AG09309 (cell line): ENCODE measurements at regions not wholly inside any gene's neighbourhood (a gene's known extent, or its start where the extent isn't known, plus 50 kb on each side); places are given as distances from the start of the nearest gene placed in this dataset.

ENCODE experiments used
- DNase-seq: peaks from one replicate; pipeline ENCODE4 v3.0.0-alpha.2; 2010; ENCODE audit warnings: low read depth
- H3K4me3 ChIP-seq: 2 replicates; pipeline ENCODE4 v1.5.1; 2011; ENCODE audit warnings: mild to moderate bottlenecking, low read depth, low read length, moderate library complexity; ENCODE audit not compliant: control insufficient read depth
- TF ChIP-seq, protein P1 (sequence below): IDR thresholded peaks from 2 replicates; pipeline ENCODE4 v1.5.1; 2011; ENCODE audit warnings: mild to moderate bottlenecking, low read depth, low read length, inconsistent platforms; ENCODE audit not compliant: insufficient read depth, control insufficient read depth; ENCODE audit errors: missing control alignments

DNA sequence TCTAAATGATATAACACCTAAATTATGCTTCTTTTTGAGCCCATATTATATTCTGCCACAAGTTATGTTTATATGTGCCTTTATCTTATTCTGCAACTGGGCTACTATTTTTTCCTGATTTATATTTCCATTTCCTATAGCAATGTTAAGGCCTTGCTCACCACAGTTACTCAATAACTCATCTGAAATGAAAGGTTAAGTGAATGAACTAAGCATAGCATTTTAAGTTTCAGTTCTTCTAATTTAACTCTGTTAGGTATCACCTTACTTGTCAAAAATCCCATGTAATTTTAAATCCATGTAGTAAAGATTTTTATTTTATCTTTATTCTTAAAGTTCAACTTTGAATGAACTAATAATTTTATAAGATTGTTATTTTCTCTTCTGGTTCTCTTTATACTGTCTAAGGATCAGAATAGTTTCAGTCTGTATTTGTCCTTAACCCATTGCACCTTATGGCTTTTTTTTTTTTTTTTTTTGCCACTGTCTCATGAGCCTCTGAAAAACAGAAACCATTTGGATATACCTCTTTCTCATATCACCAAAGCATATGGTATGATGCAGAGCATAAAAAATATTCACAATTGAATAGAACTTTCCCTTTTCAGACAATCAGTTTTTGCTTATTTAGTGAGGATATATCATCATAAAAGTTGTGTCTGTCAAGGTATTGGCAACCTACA is 301.8 kb upstream of the ZWINT start:
- no peak overlapping the region for H3K4me3 ChIP-seq
- DNase-seq, result no peak
- TF ChIP-seq, protein P1, sequence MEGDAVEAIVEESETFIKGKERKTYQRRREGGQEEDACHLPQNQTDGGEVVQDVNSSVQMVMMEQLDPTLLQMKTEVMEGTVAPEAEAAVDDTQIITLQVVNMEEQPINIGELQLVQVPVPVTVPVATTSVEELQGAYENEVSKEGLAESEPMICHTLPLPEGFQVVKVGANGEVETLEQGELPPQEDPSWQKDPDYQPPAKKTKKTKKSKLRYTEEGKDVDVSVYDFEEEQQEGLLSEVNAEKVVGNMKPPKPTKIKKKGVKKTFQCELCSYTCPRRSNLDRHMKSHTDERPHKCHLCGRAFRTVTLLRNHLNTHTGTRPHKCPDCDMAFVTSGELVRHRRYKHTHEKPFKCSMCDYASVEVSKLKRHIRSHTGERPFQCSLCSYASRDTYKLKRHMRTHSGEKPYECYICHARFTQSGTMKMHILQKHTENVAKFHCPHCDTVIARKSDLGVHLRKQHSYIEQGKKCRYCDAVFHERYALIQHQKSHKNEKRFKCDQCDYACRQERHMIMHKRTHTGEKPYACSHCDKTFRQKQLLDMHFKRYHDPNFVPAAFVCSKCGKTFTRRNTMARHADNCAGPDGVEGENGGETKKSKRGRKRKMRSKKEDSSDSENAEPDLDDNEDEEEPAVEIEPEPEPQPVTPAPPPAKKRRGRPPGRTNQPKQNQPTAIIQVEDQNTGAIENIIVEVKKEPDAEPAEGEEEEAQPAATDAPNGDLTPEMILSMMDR, result no peak

DNA sequence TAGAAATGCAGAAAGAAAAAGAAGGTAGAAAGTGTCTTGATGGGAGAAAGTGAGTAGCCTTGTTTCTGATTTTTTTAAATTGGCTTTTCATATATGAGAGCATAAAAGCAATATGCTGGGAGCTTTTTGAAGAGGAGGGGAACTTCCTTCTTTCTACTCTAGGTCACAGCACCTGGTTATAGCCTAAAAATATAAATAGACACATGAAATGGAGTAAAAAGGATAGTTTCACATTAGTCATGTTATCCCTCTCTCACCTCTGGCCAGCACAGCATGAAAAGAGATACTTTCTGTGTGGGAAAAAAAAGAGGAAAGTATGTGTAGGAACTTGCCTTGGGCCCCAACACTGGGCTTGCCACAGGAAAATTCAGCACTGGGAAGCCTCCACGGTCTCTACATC is 292.2 kb upstream of the ZWINT start:
- no peak for DNase-seq
- TF ChIP-seq, protein P1, result no peak
- no peak overlapping the region for H3K4me3 ChIP-seq

DNA sequence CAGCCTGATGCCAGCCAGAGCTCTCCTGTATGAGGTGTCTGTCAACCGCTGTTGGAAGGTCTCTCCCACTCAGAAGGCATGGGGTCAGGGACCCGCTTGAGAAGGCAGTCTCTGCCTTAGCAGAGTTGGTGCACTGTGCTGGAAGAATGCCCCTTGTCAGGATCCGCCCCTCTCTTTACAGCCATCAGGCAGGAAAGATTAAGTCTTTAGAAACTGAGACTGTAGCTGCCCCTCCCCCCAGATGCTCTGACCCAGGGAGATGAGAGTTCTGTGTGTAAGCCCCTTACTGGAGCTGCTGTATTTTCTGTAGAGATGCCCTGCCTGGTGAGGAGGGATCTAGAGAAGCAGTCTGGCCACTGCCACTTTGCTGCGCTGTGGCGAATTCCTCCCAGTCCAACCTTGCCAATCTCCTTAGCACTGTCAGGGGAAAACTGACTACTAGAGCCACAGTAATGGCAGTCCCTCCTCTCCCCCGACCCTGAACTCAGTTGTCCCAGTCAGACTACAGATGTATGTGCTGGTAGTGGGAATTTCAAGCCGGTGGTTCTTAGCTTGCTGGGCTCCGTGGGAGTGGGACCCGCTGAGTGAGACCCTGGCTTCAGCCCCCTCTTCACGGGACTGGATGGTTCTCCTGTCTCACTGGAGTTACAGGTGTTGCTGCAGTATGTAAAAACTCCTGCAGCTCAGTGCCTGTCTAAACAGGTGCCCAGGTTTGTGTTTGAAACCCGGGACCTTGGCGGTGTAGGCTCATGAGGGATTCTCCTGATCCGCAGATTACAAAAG is 285.5 kb upstream of the ZWINT start:
- TF ChIP-seq, protein P1, result no peak
- H3K4me3 ChIP-seq, result no peak overlapping the region
- DNase-seq, result no peak

- no peak overlapping the region for H3K4me3 ChIP-seq
- DNase-seq, result no peak
Observed at GRCh38 chr10:56633876-56634452, 272.9 kb upstream of the ZWINT start.

GRCh38 chr10:56632537-56632936 is 271.5 kb upstream of the ZWINT start:
- DNase-seq, result no peak
- H3K4me3 ChIP-seq, result no peak overlapping the region
- TF ChIP-seq, protein P1, result no peak

More at GRCh38 chr10:56633876-56634452, 272.9 kb upstream of the ZWINT start:
- TF ChIP-seq, protein P1, result no peak

- TF ChIP-seq, protein P1, result no peak
- no peak for DNase-seq
Observed at GRCh38 chr10:56624082-56624481, 263.0 kb upstream of the ZWINT start.

More at GRCh38 chr10:56624082-56624481, 263.0 kb upstream of the ZWINT start:
- H3K4me3 ChIP-seq, result no peak overlapping the region
